RCC 7860 (cell line): ENCODE measurements at regions not wholly inside any gene's neighbourhood (a gene's known extent, or its start where the extent isn't known, plus 50 kb on each side); places are given as distances from the start of the nearest gene placed in this dataset.

ENCODE experiments used
- DNase-seq: peaks from one replicate; pipeline ENCODE4 v3.0.0-alpha.2; 2015; ENCODE audit warnings: low spot score
- FAIRE-seq: peaks from 2 replicates; lab custom pipeline; 2012; peaks lifted over from hg19 to GRCh38; lab: Jason Lieb, UNC

DNA sequence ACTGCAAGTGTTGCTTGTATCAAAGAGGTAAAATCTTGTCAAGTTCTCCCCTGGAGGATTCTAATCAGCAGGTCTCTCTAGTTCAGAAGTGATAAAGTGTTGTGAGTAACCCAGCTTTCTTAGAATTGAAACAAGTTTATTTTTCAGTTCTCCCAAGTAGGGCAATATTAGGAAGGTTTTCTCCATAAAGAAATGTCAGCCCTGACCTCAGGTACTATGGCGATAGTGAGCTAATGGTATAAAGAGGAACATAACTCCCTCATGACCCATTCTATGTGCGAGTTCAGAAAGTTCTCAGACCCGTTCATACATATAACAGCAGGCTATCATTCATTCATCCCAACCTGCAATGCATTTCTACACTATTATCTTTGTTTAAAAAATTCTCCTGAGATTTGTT lies 421.1 kb upstream of the SETBP1 start:
- DNase-seq (no peak), FAIRE-seq (no peak)

GRCh38 chr18:44265437-44265836 lies 415.3 kb upstream of the SETBP1 start:
- DNase-seq (no peak), FAIRE-seq (no peak)

DNA sequence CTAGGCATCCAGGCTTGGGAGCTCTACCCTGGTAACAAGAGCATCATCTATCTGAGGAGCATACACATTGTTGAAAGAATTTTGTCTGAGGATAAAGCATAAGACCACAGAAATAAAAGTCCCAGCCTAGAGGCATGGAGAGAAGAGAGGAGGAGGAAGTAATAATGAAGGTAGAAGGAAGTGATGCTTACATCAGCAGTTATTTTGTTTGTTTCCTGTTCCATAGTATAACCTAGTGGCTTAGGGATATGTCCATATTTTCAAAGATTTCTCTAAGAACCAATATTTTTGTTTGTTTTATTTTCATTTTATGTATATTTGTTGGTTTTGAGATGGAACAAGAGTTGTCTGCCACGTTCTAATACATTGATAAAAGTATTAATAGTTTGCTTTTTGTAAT lies 407.4 kb upstream of the SETBP1 start:
- FAIRE-seq (no peak), DNase-seq (no peak)

GRCh38 chr18:44280479-44280878 lies 400.2 kb upstream of the SETBP1 start:
- FAIRE-seq (no peak), DNase-seq (no peak)

GRCh38 chr18:44286049-44286448 lies 394.6 kb upstream of the SETBP1 start:
- FAIRE-seq, result no peak
- DNase-seq, result no peak

DNA sequence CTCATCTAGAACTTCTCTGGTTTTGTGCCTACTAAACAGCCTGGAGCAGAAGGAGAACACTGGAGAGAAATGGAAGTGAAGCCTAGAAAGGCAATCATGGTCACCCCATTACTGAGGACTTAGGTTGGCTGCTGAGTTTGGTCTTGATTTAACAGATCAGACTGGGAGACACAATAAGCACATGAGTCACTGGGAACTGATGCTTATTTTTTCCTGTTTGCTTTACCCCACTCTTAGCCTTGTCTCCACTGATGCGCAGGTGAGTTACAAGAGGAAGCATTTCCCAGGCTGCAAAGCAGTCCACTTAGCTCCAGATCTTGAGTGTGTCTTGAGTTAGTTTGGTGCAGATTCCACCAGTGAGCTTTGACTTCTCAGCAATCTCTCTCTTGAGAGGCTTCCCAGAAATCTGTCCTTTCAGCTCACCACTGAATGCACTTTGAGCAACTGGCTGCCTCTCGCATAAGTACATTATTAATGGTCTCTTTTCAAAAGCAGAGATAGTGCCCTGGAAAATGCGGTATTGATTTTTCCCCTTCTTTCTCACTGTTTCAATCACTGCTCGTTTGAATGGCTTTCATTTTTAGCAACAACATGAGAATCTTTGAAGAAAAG lies 390.2 kb upstream of the SETBP1 start:
- FAIRE-seq (no peak), DNase-seq (no peak)

GRCh38 chr18:44298566-44298965 lies 382.1 kb upstream of the SETBP1 start:
- DNase-seq (no peak), FAIRE-seq (no peak)

DNA sequence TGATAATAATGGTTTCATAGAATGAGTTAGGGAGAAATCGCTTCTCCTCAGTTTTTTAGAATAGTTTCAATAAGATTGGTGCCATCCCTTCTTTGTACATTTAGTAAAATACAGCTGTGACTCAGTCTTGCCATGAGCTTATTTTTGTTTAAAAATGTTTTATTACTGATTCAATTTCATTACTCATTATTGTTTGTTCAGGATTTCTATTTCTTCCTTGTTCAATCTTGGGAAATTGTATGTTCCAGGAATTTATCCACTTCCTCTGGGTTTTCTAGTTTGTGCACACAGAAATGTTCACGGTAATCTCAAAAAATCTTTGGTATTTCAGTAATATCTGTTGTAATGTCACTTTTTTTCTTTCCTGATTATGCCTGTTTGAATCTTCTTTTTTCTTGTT lies 371.5 kb upstream of the SETBP1 start:
- FAIRE-seq (no peak), DNase-seq (no peak)

- no peak for DNase-seq
- no peak for FAIRE-seq
Observed at GRCh38 chr18:44320619-44321460, 359.8 kb upstream of the SETBP1 start.

- no peak for FAIRE-seq
- no peak for DNase-seq
Observed at GRCh38 chr18:44321868-44322590, 358.7 kb upstream of the SETBP1 start.

GRCh38 chr18:44323125-44323524 lies 357.6 kb upstream of the SETBP1 start:
- no peak for FAIRE-seq
- no peak for DNase-seq

- FAIRE-seq (no peak), DNase-seq (no peak)
Observed at GRCh38 chr18:44324361-44324760, 356.3 kb upstream of the SETBP1 start.

- DNase-seq (no peak), FAIRE-seq (no peak)
Observed at GRCh38 chr18:44325903-44326635, 354.6 kb upstream of the SETBP1 start.

- FAIRE-seq (no peak), DNase-seq (no peak)
Observed at GRCh38 chr18:44331656-44332570, 348.8 kb upstream of the SETBP1 start.

GRCh38 chr18:44341759-44342158 lies 338.9 kb upstream of the SETBP1 start:
- DNase-seq (no peak), FAIRE-seq (no peak)

DNA sequence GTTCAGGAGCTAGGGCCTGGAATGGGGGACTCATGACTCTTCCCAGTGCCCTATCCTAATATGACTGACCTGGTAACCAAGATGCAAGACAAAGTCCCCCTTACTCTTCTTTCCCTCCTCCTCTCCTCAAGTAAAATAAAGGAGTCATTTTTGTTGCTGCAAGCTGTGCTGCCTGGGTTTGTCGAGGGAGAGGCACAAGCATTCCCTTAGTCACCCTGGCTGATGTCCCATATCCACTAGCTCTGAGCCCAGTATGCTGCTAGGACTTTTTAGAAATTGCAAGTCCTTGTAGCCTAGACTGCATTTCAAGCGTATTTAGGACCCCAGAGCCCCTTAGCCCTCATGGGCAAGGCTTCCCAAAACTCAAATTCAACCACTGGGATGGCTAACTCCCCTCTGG lies 338.5 kb upstream of the SETBP1 start:
- no peak for DNase-seq
- FAIRE-seq, result no peak

DNA sequence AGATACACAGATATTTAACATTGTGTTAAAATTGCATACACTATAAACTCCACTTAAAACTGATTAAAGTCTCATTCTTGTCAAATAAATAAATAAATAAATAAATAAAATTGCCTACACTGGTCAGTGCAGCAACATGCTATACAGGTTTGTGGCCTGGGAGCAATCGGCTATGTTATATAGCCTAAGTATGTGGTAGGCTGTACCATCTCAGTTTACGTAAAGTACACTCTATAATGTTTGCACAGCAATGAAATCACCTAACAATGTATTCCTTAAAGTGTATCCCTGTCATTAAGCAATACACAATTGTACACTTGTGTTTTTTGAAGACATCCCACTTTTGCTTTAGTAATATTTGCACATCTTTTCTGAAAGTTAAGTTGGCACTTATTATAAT lies 337.7 kb upstream of the SETBP1 start:
- DNase-seq, result no peak
- FAIRE-seq, result no peak

GRCh38 chr18:44343570-44343969 lies 337.1 kb upstream of the SETBP1 start:
- DNase-seq, result no peak
- no peak for FAIRE-seq

- no peak for DNase-seq
- FAIRE-seq, result no peak
Observed at GRCh38 chr18:44356566-44357157, 324.0 kb upstream of the SETBP1 start.

DNA sequence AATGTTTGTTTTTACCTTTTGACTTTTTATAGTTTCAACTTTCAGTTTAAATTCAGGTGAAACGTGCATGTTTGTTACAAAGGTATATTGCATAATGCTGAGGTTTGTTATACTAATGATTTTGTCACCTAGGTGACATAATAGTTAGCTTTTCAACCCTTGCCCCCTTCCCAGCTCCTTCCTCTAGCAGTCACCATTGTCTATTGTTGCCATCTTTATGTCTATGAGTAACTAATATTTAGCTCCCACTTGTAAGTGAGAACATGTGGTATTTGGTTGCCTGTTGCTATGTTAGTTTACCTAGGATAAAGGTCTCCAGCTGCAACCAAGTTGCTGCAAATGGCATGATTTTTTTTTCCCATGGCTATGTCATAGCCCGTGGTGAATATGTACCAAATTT lies 322.3 kb upstream of the SETBP1 start:
- FAIRE-seq (no peak), DNase-seq (no peak)
